GM21825 (cell line): ENCODE measurements at regions not wholly inside any gene's neighbourhood (a gene's known extent, or its start where the extent isn't known, plus 50 kb on each side); places are given as distances from the start of the nearest gene placed in this dataset.

ENCODE experiments used
- ATAC-seq: cut with Tn5 transposase; IDR thresholded peaks from one replicate; pipeline ENCODE4 v1.9.1; 2021; ENCODE audit warnings: mild to moderate bottlenecking, moderate library complexity; ENCODE audit not compliant: unreplicated experiment

DNA sequence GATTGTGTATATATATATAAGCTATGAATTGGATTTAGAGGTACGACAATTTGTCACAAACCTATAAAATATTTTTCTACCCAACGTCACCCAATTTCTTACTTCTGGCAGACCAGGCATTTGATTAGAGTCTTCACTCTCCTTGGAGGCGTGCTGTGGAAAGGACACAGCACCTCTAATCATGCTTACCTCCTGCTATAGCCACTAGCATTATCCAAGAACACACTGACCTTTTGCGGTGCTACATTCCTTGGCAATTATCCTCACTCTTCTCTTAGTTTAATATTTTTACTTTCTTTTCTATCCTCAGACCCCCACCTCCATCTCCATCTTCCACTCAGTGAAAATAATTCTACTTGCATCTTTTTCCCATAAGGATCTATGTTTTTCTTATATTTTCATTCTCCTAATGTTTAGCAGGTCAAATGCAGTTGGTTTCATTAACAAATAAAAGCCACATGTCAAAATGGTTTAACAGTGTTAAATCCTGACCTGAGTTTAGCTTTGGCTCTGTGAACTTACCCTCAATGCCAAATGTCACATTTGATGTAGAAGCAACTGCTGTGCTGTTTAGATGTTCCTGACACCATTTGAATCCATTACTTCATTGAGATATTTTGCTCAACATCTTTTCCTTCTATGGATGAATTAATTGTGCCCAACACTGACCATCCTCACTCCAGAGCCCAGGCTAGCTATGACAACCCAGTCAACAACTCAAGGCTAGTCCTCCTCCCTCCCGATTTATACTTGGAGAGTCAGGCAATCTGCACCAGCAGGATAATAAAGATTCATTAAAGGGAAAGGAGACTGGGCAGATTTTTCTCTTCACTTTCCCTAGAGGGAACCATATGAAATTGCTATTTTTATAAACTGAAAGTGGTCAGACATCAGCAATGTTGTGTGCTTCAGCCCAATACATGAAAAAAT, 240.5 kb downstream of the MREG start:
- no peak for ATAC-seq

DNA sequence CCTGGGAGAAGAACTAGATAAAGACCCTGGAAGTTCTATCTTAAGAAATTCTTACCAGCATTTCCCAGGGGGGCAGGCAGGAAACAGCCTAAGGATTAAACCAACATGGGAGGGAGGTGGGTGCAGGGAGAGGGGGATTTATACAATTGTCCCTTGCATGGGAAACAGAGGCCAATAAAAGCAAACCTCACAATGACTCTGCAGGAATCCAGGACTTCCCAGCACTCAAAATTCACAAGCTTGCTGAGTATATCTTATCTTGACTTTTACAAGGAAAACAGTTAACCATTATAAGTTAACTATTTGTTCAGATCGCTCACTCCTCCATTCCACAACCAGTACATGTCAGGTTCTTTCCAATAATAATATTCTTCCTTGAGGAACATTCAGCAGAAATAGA, 241.3 kb downstream of the MREG start:
- ATAC-seq: no peak

GRCh38 chr2:215771241-215771640, 242.1 kb downstream of the MREG start:
- ATAC-seq: no peak

DNA sequence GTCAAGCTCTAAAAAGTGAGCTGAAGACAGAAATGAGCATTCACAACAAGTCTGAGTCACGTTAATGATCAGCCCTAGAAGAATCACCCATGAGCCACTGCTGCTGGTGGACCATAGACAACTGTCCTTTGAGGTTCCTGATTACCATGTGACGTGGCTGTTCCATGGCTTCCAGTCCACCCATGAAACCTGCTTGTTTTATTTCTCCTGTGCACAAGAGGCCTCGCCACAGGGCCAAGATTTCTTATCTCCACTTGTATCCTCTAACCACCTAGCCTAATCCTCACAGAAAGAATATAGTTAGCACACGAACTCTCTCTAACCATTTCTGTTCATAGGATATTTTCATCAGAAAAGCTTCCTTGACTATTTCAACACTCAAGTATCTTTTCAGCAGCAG, 242.7 kb downstream of the MREG start:
- no peak for ATAC-seq

DNA sequence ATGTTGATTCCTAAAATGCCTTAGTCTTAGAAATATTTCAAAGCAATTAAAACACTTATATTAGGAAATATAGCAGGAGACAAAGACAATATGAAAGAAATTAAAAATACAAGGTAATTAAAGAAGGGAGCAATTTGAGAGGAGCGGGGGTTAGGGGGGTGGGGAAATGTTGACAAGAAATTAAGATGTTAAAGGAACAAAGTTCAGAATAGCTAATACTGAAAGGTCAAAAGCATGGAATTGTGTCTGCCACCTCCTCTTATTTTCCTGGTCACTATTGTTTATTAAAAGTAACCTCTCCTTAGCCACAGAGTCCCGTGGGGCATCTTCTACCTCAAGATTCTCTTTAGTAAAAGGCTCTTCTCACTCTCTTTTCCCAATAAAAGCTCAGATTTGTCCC, 244.1 kb downstream of the MREG start:
- ATAC-seq: no peak

DNA sequence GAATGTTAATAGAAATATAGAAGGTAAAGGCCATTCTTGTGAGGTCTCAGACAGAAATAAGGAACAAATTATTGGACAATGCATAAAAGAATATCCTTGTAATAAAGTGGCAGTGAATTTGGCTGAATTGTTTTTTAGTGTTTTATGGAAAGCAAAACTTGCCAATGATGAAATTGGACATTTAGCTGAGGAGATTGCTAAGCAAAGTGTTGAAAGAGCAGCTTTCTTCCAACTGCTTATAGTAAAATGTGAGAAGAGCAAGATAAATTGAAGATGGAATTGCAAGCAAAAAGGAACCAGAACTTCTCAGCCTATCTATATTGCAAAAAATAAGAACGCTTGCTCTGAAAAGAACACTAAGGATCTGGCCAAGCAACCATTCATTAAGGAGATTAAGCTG, 245.7 kb downstream of the MREG start:
- ATAC-seq: no peak

DNA sequence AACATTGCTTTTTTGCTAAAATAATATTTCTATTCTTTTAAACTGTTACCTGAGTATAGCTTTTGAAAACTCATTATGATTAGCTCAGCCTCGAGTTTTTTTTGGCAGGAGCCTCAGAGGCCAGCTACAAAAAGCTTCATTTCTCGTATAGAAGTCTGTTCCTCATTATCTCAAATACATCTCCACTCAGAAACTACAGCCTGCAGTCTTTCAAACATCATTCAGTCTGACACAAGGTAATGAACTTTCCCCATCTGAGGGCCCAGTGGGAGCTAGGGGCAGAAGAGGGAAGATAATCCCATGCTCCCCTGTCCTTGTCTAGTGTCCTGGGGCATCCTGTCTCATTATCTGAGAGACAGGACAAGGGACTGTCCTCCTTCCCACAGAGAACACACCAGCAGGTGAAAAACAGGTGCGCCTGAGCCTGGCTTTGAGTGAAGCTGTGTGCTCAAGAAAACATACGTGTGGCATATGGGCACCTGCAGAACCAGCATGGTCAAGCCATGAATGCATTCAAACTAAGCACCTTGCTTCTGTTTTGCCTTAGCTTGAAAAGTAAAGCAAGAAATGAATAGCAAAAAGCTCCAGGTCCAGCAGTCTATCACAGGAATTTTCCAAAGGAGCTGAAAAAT, 247.5 kb downstream of the MREG start:
- ATAC-seq: no peak

DNA sequence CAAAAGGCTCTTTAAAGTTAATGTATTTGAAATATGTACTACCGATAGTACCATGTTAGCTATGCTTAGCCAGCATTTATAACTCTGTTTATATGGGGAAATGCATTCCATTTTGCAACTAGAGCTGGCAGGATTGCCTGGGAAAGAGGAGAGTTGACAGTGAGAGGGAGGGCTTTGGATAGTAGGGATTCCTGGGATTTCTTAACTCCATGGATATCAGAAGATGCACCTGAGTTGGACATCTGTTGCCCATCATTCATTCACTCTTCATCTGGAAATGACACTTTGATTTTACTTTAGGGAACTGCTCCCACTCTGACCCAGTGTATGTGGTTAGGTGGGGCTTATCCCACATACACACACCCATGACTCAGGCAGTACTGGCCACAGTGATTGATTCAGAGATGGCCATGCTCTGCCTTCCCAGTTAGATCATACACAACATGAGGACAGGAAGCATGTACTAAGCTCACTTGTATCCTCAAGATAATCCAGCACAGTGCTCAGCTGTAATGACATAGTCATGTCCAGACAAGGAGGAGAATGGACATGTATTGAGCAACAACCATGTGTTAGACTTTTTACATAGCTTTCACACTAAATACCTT, 248.8 kb downstream of the MREG start:
- ATAC-seq: no peak

DNA sequence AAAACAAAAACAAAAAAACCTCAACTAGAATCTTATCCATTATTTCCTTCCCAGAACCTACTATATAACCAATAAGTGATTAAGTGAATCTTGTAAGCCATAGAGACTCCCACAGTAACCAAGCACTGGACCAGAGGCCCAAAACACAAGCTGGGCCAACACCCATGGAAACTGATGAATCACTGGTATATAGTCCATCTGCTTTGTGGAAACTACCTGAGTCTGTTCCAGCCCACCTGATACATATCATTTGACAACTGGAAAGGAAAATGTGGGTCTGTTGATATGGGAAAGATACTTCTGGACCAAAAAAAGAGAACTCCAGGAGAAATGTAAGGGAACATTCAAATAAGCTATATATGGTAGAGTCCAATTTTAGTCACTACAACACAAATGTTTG, 252.8 kb downstream of the MREG start:
- ATAC-seq: no peak

GRCh38 chr2:215760091-215760490, 253.3 kb downstream of the MREG start:
- no peak for ATAC-seq

DNA sequence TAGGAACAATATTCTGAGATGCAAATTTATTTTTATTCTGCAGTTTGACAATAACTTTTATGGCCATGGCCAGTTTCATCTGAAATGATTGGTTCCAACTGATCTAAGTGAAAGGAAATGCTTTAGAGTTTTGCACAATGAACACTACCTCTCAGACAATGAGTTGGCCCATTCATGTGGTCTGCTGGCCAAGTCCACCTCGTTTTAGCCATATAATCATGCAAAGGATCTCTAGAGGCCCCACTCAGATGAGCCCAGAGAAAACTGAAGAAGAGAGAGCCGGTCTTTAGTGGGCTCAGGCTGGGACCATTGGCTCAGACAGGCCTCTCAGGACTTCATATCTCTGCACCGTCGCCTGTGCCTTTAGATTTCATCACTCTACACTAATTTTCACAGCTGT, 254.7 kb downstream of the MREG start:
- ATAC-seq: no peak

GRCh38 chr2:215756346-215756730, 257.0 kb downstream of the MREG start:
- no peak for ATAC-seq

DNA sequence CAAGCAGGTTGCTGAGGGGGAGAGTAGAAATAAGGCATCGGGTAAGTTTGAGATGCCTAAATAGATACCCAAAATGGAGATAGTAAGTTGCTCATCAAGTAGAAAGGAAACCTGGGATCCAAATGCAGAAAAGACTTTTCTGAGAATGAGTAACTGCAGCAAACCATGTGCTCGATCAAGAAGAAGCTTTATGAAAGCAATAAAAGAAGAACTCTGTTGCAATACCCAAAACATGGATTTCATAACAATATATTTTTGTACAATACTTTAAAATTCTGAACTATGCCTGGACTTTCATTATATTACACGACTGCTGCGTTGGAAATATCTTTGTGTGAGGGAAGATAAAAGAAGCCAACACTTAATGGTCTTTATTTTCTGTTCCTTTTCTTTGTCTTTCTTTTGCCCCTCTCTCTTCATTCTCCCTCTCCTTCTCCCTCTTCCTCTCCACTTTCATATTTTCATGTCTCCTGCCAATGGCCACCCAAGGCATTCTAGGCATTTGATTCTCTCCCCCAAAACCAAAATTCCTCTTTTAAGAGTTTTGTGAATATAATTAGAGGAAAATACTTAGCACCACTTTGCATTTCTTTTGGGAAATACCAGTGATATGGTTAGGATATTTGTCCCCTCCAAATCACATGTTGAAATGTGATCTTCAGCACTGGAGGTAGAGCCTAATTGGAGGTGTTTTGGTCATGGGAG, 257.6 kb downstream of the MREG start:
- ATAC-seq: no peak

DNA sequence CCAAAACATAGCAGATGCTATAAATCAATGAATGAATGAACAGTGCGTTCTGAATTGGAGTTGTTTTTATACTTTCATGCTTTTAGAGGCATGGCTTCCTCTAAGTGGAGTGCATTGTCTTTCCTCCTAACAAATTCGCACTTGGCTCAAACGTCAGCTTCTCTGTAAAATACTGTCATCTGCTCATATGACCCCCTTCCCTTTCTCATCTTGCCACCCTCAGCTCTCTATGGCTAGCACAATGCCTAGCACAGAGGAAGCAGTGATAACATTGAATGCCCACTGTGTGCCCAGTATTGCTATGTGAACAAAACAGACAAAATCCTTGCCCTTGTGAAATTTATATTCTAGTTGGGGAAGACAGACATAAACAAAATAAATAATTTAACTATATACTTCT, 258.8 kb downstream of the MREG start:
- no peak for ATAC-seq

DNA sequence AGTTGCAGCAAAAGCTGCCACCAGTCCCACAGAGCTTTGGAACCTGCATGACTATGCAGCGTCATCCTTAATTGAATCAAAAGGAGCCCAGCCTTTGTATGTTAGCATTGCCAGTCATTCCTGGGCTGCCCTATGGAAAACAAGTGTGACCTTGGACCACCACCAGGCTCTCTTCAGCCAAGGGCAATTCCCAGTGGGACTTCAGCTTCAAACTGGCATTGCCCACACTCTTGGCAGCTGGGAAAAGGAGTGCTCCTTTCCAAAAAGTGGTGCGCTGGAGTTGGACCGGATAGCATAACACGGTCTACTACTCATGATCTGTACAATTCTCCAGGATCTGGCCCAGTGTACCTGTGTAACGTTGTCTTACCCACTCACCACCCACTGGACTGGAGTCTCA, 259.5 kb downstream of the MREG start:
- ATAC-seq: no peak

DNA sequence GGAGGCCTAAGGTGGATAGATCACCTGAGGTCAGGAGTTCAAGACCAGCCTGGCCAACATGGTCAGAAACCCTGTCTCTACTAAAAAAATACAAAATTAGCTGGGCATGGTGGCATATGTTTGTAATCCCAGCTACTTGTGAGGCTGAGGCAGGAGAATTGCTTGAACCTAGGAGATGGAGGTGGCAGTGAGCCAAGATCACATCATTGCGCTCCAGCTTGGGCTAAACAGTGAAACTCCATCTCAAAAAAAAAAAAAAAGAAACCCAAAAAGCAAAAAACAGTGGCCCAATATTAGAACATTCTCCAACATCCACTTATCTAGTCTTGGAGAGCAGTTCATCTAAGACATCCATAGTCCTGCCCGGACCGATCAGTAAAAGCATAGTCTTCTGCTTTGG, 260.4 kb downstream of the MREG start:
- ATAC-seq: no peak

GRCh38 chr2:215752436-215752835, 260.9 kb downstream of the MREG start:
- ATAC-seq: no peak

- no peak for ATAC-seq
Measured at GRCh38 chr2:215751911-215752272, 261.5 kb downstream of the MREG start.

GRCh38 chr2:215751200-215751910, 262.0 kb downstream of the MREG start:
- no peak for ATAC-seq

- ATAC-seq: no peak
Measured at GRCh38 chr2:215750763-215751162, 262.6 kb downstream of the MREG start.
